ENCODE measurements at regions not wholly inside any gene's neighbourhood (a gene's known extent, or its start where the extent isn't known, plus 50 kb on each side); places are given as distances from the start of the nearest gene placed in this dataset.
A peak's percentile ranks its signal among the peaks of the same experiment; 100 is the strongest.

DNA sequence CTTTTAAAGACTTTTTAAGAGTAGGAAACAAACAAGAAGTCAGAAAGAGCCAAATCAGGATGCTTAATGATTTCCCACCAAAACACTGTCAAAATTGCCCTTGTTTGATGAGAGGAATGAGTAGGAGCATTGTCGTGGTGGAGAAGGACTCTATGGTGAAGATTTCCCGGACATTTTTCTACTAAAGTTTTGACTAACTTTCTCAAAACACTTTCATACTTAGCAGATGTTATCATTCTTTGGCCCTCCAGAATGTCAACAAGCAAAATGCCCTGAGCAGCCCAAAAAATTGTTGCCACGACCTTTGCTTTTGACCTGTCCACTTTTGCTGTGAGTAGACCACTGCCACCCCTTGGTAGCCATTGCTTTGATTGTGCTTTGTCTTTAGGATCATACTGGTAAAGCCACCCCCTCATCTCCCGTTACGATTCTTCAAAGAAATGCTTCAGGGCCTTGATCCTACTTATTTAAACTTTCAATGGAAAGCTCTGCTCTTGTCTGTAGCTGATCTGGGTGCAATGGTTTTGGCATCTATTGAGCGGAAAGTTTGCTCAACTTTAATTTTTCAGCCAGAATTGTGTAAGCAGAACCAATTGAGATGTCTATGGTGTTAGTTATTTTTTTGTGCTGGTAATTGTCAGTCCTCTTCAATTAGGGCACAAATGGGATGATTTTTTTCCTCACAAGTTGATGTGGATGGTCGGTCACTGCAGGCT is 67.2 kb downstream of the ADM start:
- intact Hi-C loops (cut with DNase I) = loop anchor here (10.0 kb wide), 1 partner anchor 543 kb away; no protein-coding TSS in a partner anchor
- H3K4me1 ChIP-seq = peaks cover under 1 to 41% (median 38%) of the 10 kb centered on the region in 4 donors
- 73% methylated on average over 7 of the region's 7 CpGs for WGBS
- peak; percentile 62 for DNase-seq (ENCODE audit: extremely low spot score)
- no peaks in the 10 kb centered on the region for H3K36me3 ChIP-seq
- no peaks in the 10 kb centered on the region for H3K9me3 ChIP-seq
- peak overlapping the region in 3 of 4 donors; percentile 12 to 31 (median 27) for H3K27ac ChIP-seq (replicated peaks in 1 of 4)
- TF ChIP-seq EP300 (IDR thresholded peaks at IDR 0.05) = no peak
- TF ChIP-seq POLR2A (IDR thresholded peaks at IDR 0.05; ENCODE audit: low read depth) = no peak
- TF ChIP-seq, protein P1, sequence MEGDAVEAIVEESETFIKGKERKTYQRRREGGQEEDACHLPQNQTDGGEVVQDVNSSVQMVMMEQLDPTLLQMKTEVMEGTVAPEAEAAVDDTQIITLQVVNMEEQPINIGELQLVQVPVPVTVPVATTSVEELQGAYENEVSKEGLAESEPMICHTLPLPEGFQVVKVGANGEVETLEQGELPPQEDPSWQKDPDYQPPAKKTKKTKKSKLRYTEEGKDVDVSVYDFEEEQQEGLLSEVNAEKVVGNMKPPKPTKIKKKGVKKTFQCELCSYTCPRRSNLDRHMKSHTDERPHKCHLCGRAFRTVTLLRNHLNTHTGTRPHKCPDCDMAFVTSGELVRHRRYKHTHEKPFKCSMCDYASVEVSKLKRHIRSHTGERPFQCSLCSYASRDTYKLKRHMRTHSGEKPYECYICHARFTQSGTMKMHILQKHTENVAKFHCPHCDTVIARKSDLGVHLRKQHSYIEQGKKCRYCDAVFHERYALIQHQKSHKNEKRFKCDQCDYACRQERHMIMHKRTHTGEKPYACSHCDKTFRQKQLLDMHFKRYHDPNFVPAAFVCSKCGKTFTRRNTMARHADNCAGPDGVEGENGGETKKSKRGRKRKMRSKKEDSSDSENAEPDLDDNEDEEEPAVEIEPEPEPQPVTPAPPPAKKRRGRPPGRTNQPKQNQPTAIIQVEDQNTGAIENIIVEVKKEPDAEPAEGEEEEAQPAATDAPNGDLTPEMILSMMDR (IDR thresholded peaks at IDR 0.05) = no peak
- peak in 1 of 2 donors; percentile 9 for TF ChIP-seq POLR2AphosphoS5 (IDR thresholded peaks at IDR 0.05)
- no peak overlapping the region for H3K4me3 ChIP-seq
- no peaks in the 10 kb centered on the region for H3K27me3 ChIP-seq

DNA sequence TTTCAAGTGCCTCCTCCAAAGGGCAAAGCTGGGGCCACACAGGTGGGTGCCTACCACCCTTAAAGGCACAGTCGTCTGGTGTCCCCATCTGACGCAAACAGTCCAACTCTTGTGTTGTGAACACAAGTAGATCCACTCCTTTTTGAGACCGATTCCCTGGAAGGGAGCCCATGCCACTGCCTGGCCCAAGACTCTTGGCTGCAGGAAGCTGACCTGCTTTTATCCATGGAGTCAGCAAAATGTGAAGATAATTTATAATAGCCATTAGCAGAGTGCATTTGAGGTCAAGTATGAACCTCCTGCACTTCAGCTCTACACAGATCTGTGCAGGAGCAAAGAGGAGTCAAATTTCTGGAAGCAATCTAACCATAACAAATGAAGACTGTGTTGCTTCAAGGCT is 68.5 kb downstream of the ADM start:
- no peak overlapping the region for H3K4me3 ChIP-seq
- no peak for TF ChIP-seq POLR2AphosphoS5 (IDR thresholded peaks at IDR 0.05)
- TF ChIP-seq POLR2A (IDR thresholded peaks at IDR 0.05; ENCODE audit: low read depth) = no peak
- TF ChIP-seq EP300 (IDR thresholded peaks at IDR 0.05) = no peak
- TF ChIP-seq, protein P1 (IDR thresholded peaks at IDR 0.05) = no peak
- no peaks in the 10 kb centered on the region for H3K9me3 ChIP-seq
- intact Hi-C loops (cut with DNase I) = loop anchor here (10.0 kb wide), 1 partner anchor 541 kb away; no protein-coding TSS in a partner anchor
- DNase-seq (ENCODE audit: extremely low spot score) = peak; percentile 62
- H3K27ac ChIP-seq (replicated peaks in 1 of 4) = no peak overlapping the region
- H3K4me1 ChIP-seq = peaks cover 5 to 45% (median 45%) of the 10 kb centered on the region in 4 donors
- WGBS = 45% methylated on average over 3 of the region's 3 CpGs
- H3K36me3 ChIP-seq = no peaks in the 10 kb centered on the region
- no peaks in the 10 kb centered on the region for H3K27me3 ChIP-seq

DNA sequence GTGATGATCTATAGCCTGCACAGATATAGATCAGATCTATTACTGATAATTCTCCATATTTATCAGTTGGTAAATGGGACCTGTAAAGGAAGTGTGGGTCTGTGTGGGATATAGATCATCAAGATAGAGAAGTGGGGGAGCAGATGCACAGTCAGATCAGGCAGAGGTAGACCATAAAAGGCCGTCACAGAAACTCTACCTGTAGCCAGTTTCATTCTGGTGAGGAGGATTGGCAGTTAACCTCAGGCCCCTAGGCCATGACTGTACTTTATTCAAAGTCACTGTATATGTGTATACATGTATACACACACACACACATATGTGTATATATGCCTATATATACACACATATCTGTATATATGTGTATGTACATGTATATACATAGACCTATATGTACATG is 69.1 kb downstream of the ADM start:
- H3K4me1 ChIP-seq = peaks cover 5 to 50% (median 47%) of the 10 kb centered on the region in 4 donors
- H3K9me3 ChIP-seq = no peaks in the 10 kb centered on the region
- no peaks in the 10 kb centered on the region for H3K36me3 ChIP-seq
- peak; percentile 66 for DNase-seq (ENCODE audit: extremely low spot score)
- TF ChIP-seq POLR2AphosphoS5 (IDR thresholded peaks at IDR 0.05) (no peak), EP300 (IDR thresholded peaks at IDR 0.05) (no peak), POLR2A (IDR thresholded peaks at IDR 0.05; ENCODE audit: low read depth) (no peak)
- TF ChIP-seq, protein P1 (IDR thresholded peaks at IDR 0.05) = no peak
- WGBS = 79% methylated on average over 1 of the region's 1 CpG
- no peak overlapping the region for H3K4me3 ChIP-seq
- no peaks in the 10 kb centered on the region for H3K27me3 ChIP-seq
- intact Hi-C loops (cut with DNase I) = loop anchor here (10.0 kb wide), 1 partner anchor 541 kb away; no protein-coding TSS in a partner anchor
- H3K27ac ChIP-seq (replicated peaks in 1 of 4) = no peak overlapping the region

DNA sequence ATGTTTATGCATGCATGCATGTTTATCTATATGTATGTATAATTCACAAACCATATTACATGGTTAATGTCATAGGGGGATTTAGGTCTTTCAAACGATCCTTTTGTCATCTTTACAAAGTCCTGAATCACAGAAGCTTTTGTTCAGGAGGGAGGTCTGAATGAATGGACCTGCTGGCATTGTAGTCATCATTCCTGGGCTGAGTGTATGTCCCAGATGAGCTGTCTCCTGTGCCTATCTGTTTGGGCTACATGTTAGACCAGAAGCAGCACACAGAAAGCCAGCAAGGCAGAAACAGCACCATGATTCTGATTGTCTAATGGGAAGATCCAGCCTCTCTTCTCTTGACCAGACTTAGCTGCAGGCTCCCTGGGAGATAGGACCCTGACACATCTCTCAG is 69.5 kb downstream of the ADM start:
- DNase-seq (ENCODE audit: extremely low spot score) = peak; percentile 68
- TF ChIP-seq, protein P1 (IDR thresholded peaks at IDR 0.05) = no peak
- TF ChIP-seq POLR2AphosphoS5 (IDR thresholded peaks at IDR 0.05) = no peak
- Histone ChIP-seq H3K9me3 (no peaks in the 10 kb centered on the region), H3K4me3 (no peak overlapping the region), H3K27me3 (no peaks in the 10 kb centered on the region), H3K4me1 (peaks cover 6 to 54% (median 47%) of the 10 kb centered on the region in 4 donors), H3K36me3 (no peaks in the 10 kb centered on the region), H3K27ac (replicated peaks in 1 of 4) (no peak overlapping the region)
- 53% methylated on average over 1 of the region's 1 CpG for WGBS
- intact Hi-C loops (cut with DNase I) = loop anchor here (10.0 kb wide), 1 partner anchor 540 kb away; no protein-coding TSS in a partner anchor
